ENCODE measurements at regions not wholly inside any gene's neighbourhood (a gene's known extent, or its start where the extent isn't known, plus 50 kb on each side); places are given as distances from the start of the nearest gene placed in this dataset.

DNA sequence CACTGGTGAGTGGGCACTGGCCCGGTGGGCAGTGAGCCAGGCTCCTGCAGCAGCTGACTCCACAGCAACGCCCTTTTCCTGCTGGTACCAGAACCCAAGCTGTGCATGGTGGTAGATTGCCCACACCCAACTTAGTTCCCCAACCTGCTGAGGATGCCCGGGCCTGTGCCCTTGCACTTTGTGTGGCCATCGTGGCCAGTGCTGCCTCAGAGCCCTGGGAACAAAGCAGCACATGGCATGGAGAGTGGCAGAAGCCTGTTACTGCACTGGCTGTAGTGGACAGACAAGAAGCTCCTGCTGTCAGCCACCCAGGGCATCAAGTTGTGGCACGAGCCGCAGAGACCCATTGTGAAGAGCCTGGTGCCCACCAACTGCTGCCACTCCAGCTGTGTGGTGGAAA lies 612.9 kb downstream of the DNAH5 start:
- Mint-ChIP-seq H3K9me3 (peaks cover 7% of the 10 kb centered on the region), H3K27ac (no peak overlapping the region), H3K36me3 (ENCODE audit: low read depth) (no peaks in the 10 kb centered on the region), H3K4me3 (no peak overlapping the region), H3K27me3 (no peaks in the 10 kb centered on the region), H3K4me1 (no peaks in the 10 kb centered on the region)
- no peak for DNase-seq
- CTCF ChIA-PET, result no interaction called here
- POLR2A ChIA-PET, result no interaction called here

DNA sequence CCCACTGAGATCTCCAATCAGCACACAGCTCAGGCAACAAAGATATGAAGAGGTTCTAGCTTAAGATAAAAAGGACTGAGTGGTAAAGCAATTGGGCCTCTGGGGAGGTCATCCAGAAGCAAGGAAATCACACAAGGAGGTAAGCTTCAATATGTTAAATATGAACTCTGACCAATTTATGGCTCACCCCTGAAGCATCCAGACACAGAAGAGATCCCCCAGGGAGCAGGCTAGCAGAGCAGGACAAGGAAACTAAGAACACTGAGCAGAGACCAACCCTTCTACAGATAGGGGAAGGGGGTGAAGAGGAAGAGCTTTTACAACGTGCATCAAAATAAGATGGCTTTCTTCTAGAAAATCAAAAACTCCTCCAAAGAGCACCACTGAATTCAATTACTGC lies 616.2 kb downstream of the DNAH5 start:
- Mint-ChIP-seq H3K36me3 (ENCODE audit: low read depth) (no peaks in the 10 kb centered on the region), H3K4me3 (no peak overlapping the region), H3K9me3 (no peaks in the 10 kb centered on the region), H3K27ac (no peak overlapping the region), H3K27me3 (no peaks in the 10 kb centered on the region), H3K4me1 (no peaks in the 10 kb centered on the region)
- no peak for DNase-seq
- ChIA-PET CTCF (no interaction called here), POLR2A (no interaction called here)

DNA sequence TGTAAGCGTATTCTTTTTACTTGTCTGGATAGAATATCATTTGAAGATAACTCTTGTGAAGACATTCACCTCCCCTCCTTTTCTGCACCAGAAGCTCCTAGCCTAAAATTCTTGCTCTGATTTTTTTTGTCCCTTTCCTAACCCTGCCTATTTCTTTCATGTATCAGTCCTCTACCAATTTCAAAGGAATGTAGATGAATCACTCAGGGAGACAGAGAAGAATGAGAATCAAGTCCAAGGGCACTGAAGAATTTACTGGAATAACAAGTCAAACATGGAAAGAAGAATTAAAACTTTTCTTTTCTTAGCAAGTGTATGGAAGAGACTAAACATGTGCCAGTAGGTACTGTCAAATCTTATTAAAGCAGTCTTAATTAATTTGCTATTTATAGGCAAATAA lies 618.7 kb downstream of the DNAH5 start:
- Mint-ChIP-seq H3K27ac (no peak overlapping the region), H3K36me3 (ENCODE audit: low read depth) (no peaks in the 10 kb centered on the region), H3K4me1 (no peaks in the 10 kb centered on the region), H3K9me3 (no peaks in the 10 kb centered on the region), H3K4me3 (no peak overlapping the region), H3K27me3 (no peaks in the 10 kb centered on the region)
- POLR2A ChIA-PET, result no interaction called here
- CTCF ChIA-PET, result no interaction called here
- DNase-seq, result no peak

DNA sequence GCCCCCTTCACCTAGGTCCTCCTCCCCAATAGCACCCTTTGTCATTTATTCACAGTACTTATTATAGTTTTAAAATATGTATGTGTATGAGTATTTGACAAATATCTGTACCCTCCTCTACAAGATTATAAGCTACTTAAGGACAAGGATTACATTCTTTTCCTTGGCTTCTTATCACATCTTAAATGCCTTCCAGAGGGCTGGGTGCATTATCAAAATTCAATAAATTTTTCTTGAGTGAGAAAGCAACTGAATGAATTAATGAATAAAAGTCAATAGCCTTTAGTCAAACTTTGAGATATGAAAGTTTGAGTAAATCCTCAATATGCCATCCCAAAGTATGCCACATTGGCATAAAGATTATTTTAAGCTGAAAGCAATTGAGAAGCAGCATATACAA lies 621.7 kb downstream of the DNAH5 start:
- Mint-ChIP-seq H3K27me3 (no peaks in the 10 kb centered on the region), H3K36me3 (ENCODE audit: low read depth) (no peaks in the 10 kb centered on the region), H3K9me3 (no peaks in the 10 kb centered on the region), H3K4me3 (no peak overlapping the region), H3K4me1 (no peaks in the 10 kb centered on the region), H3K27ac (no peak overlapping the region)
- DNase-seq, result no peak
- ChIA-PET CTCF (no interaction called here), POLR2A (no interaction called here)

DNA sequence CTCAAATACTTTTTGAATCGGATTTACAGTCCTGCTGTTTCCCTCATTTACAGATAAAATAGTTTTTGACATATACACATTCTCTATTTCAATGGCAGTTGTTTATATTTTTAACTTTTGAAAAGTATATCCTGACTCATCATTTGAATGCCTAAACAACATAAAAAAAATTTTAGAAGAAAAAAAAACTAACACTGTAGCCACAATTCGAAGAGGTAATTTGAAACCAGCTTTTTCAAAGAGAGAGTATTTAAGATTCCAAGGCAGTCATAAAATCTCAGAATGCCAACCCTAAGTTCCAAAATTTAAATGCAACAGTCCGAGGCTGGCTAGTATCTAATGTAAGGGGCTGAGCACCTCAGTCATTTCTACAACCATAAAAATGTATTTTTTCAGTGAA lies 626.8 kb downstream of the DNAH5 start:
- Mint-ChIP-seq H3K27me3 (no peaks in the 10 kb centered on the region), H3K9me3 (peaks cover 7% of the 10 kb centered on the region), H3K36me3 (ENCODE audit: low read depth) (no peaks in the 10 kb centered on the region), H3K4me1 (no peaks in the 10 kb centered on the region), H3K27ac (no peak overlapping the region), H3K4me3 (no peak overlapping the region)
- no peak for DNase-seq
- POLR2A ChIA-PET, result no interaction called here
- CTCF ChIA-PET, result no interaction called here

DNA sequence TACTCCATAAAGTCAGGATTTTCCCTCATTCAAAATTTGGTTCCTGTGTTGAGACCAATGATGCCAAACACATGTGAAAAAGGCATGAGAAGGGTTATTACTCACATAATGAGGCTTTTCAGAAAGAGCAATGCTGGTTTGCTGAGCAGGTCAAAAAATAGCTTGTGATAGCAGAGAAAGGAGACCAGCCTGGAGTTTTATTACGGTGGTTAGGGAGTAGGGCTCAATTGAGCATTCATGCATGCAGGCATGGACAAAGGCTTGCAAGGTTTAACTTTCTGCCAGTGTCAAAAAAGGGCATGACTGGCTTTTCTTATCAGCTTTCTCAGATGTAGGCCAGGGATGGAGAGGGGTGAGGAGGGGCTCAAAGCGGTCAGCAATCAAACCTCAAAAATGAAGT lies 628.3 kb downstream of the DNAH5 start:
- Mint-ChIP-seq H3K9me3 (peaks cover 7% of the 10 kb centered on the region), H3K4me3 (no peak overlapping the region), H3K36me3 (ENCODE audit: low read depth) (no peaks in the 10 kb centered on the region), H3K27me3 (no peaks in the 10 kb centered on the region), H3K4me1 (no peaks in the 10 kb centered on the region), H3K27ac (no peak overlapping the region)
- ChIA-PET CTCF (no interaction called here), POLR2A (no interaction called here)
- no peak for DNase-seq

DNA sequence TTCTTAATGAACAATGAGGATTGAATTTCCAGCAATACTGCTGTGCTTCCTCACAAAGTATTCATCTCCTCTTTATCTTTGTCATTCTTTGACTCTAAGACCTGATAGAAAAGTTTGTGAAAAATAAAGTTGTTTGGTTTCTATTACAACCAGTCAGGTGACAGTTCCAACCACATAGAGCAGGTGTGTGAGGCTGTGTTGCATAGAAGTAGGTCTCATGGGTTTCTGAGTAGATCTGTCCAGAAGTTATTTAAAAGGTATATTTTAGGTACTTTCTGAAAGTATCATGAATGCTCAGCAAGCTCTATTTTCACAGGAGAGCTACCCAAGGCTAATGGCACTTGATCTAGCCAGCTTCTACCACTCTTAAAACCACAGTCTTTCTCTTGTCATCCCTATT lies 637.0 kb downstream of the DNAH5 start:
- Mint-ChIP-seq H3K27me3 (no peaks in the 10 kb centered on the region), H3K27ac (no peak overlapping the region), H3K9me3 (peaks cover 7% of the 10 kb centered on the region), H3K4me3 (no peak overlapping the region), H3K36me3 (ENCODE audit: low read depth) (no peaks in the 10 kb centered on the region), H3K4me1 (no peaks in the 10 kb centered on the region)
- CTCF ChIA-PET, result no interaction called here
- POLR2A ChIA-PET, result no interaction called here
- no peak for DNase-seq

DNA sequence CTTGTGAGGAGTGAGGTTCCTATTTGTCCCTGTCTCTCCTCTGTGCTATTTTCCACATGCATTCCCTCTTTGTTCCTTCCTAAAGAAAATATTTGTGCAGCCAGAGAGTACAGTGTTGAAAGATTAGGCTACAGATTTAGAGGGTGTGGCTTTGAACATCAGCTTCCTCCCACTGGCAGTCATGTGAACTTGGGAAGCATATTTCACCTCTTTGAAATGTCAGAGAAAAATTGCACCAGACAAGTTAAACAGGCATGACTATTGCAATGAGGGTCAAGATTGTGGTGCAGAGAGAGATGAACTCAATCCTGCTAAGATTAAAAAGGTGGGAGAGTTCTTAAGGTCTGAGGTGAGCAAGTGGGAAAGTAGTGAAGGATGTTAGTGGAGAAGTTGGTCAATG lies 641.0 kb downstream of the DNAH5 start:
- H3K27me3 Mint-ChIP-seq, result no peaks in the 10 kb centered on the region
- H3K4me1 Mint-ChIP-seq, result no peaks in the 10 kb centered on the region
- no peaks in the 10 kb centered on the region for H3K36me3 Mint-ChIP-seq (ENCODE audit: low read depth)
- POLR2A ChIA-PET, result no interaction called here
- CTCF ChIA-PET, result no interaction called here
- no peak for DNase-seq
- peaks cover 6% of the 10 kb centered on the region for H3K9me3 Mint-ChIP-seq
- H3K27ac Mint-ChIP-seq, result no peak overlapping the region
- H3K4me3 Mint-ChIP-seq, result no peak overlapping the region

DNA sequence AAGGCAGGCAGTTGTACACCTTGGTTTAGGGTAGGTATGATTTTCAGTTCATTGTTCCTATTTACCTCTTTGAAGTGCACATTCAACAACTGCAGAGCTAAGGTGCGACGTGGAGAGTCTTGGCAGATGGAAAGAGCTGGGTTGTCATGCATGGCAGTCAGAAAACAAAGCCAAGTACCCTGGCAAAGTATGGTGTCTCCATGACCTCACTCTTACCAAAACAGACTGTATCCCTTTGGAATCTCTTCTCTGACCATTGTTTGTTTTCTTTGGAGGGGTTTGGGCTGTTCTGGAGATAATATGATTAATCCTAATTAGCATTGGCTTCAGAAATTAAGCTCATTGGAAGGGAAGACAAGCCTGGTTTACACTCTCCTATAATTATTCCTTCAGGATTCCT lies 665.7 kb downstream of the DNAH5 start:
- DNase-seq, result no peak
- CTCF ChIA-PET, result interaction anchor here (0.9 kb wide), 1 partner anchor 13 kb away, joined by 4 read pairs; no protein-coding TSS in a partner anchor
- peaks cover 3% of the 10 kb centered on the region for H3K9me3 Mint-ChIP-seq
- H3K4me3 Mint-ChIP-seq, result no peak overlapping the region
- no peak overlapping the region for H3K27ac Mint-ChIP-seq
- no peaks in the 10 kb centered on the region for H3K4me1 Mint-ChIP-seq
- no peaks in the 10 kb centered on the region for H3K27me3 Mint-ChIP-seq
- POLR2A ChIA-PET, result no interaction called here
- H3K36me3 Mint-ChIP-seq (ENCODE audit: low read depth), result no peaks in the 10 kb centered on the region

DNA sequence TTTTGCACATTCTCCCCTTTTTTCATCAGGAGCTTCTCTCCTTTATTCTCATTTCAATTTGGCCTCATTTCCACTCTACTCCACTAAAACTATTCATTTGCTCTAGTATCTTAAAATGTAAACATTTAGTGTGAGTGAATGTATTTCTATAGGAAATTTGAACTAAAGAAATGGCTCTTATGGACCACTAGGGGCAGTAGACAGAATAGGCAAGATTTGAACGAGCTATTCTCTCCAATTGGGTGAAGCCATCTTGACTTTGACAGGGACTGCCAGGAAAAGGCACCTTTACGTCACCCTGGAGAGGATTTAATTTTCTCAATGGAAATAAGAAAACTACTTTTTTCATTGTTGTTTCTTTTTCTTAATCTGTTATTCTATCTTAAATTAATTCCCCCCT lies 666.3 kb downstream of the DNAH5 start:
- no peak overlapping the region for H3K27ac Mint-ChIP-seq
- no peak for DNase-seq
- POLR2A ChIA-PET, result no interaction called here
- no peaks in the 10 kb centered on the region for H3K4me1 Mint-ChIP-seq
- no peak overlapping the region for H3K4me3 Mint-ChIP-seq
- H3K36me3 Mint-ChIP-seq (ENCODE audit: low read depth), result no peaks in the 10 kb centered on the region
- CTCF ChIA-PET, result interaction anchor here (0.9 kb wide), 1 partner anchor 14 kb away, joined by 4 read pairs; no protein-coding TSS in a partner anchor
- peaks cover 3% of the 10 kb centered on the region for H3K9me3 Mint-ChIP-seq
- H3K27me3 Mint-ChIP-seq, result no peaks in the 10 kb centered on the region

DNA sequence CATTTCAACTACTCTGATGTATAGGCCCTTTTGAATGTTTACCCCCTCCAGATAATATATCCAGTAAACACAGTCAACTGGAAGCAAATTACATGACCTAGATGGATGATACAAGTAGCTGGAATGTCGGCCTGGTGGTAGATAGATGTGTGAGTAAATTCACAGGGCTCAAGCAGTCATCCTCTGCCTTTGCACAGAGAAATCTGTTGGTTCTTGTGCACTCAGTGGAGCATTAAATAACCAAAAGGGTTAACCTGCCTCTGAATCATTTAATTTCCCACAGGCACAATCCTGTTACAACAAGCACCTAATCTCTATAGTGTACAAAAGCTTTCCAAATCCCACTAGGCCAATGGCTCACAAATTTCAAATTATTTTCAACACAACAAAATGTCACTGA lies 668.3 kb downstream of the DNAH5 start:
- H3K4me3 Mint-ChIP-seq, result no peak overlapping the region
- DNase-seq, result no peak
- ChIA-PET POLR2A (no interaction called here), CTCF (no interaction called here)
- no peaks in the 10 kb centered on the region for H3K36me3 Mint-ChIP-seq (ENCODE audit: low read depth)
- H3K27ac Mint-ChIP-seq, result no peak overlapping the region
- H3K4me1 Mint-ChIP-seq, result no peaks in the 10 kb centered on the region
- no peaks in the 10 kb centered on the region for H3K27me3 Mint-ChIP-seq
- H3K9me3 Mint-ChIP-seq, result peaks cover 3% of the 10 kb centered on the region

DNA sequence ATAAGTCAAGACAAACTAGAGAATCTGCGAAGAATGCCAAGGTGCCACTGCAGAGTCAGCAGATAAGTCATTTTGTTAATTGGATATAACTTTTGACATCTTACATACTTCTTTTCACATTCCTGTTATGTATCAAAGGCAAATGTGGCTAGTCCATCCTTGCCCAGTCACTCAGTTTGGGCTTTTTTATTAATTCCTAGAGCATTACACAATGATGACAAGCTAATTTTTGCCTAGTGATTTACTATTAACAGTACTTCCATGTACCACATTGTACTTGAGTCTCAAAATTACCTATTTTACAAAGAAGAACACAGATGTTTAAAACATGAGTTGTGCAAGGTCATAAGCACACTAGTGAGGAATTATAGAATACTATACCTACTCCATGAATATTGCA lies 680.8 kb downstream of the DNAH5 start:
- no peaks in the 10 kb centered on the region for H3K36me3 Mint-ChIP-seq (ENCODE audit: low read depth)
- peaks cover 7% of the 10 kb centered on the region for H3K9me3 Mint-ChIP-seq
- H3K4me1 Mint-ChIP-seq, result no peaks in the 10 kb centered on the region
- POLR2A ChIA-PET, result no interaction called here
- no peak for DNase-seq
- CTCF ChIA-PET, result no interaction called here
- no peak overlapping the region for H3K4me3 Mint-ChIP-seq
- no peaks in the 10 kb centered on the region for H3K27me3 Mint-ChIP-seq
- H3K27ac Mint-ChIP-seq, result no peak overlapping the region

DNA sequence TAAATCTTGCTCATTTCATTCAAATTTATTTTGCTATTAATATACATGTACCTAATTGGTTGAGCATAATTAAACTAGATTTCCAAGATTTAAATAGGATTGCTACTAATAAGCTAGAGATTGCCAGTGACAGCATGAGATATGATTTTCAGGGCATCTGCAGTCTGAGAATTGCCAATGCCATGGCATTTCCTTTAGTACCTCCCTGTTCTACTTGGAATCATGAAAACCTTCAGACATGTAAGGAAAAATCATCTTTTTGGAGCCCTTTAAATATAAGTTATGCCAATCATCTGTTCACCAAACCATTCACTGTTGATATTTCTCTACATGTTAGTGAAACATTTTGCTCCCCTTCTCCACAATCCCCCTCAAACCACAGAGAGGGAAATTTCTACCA lies 691.4 kb downstream of the DNAH5 start:
- H3K27me3 Mint-ChIP-seq, result no peaks in the 10 kb centered on the region
- H3K9me3 Mint-ChIP-seq, result peaks cover 8% of the 10 kb centered on the region
- H3K4me1 Mint-ChIP-seq, result no peaks in the 10 kb centered on the region
- H3K27ac Mint-ChIP-seq, result no peak overlapping the region
- H3K36me3 Mint-ChIP-seq (ENCODE audit: low read depth), result no peaks in the 10 kb centered on the region
- ChIA-PET CTCF (interaction anchor here (1.0 kb wide), 1 partner anchor 10 kb away, joined by 3 read pairs; no protein-coding TSS in a partner anchor), POLR2A (no interaction called here)
- DNase-seq, result no peak
- no peak overlapping the region for H3K4me3 Mint-ChIP-seq

DNA sequence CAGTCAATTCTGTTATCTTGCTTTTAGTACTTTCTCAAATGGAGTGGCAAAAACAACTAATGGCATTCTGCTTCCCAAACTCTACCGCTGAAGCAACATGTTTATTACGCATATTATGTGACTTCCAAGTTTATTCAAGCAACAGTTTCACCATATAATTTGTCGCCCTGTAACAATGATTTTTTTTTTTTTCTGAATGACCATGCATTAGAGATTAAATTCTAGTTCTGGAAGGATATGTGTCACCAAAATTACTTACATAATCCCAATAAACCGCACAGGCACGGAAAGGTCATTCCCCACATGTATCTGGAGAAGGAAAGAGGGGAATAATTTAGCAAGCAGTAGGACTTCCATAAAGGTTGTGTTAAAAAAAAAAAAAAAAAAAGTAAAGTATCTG lies 691.8 kb downstream of the DNAH5 start:
- Mint-ChIP-seq H3K36me3 (ENCODE audit: low read depth) (no peaks in the 10 kb centered on the region), H3K4me3 (no peak overlapping the region), H3K9me3 (peaks cover 8% of the 10 kb centered on the region), H3K27ac (no peak overlapping the region), H3K4me1 (no peaks in the 10 kb centered on the region), H3K27me3 (no peaks in the 10 kb centered on the region)
- DNase-seq, result no peak
- CTCF ChIA-PET, result interaction anchor here (1.0 kb wide), 1 partner anchor 10 kb away, joined by 3 read pairs; no protein-coding TSS in a partner anchor
- POLR2A ChIA-PET, result no interaction called here

Data from activated CD4-positive, alpha-beta memory T cell treated with anti-CD3 and anti-CD28 coated beads, Interleukin-2, amount 10 ng/mL, durations not matched to agents 7 days and 5 days (primary cell).